HepG2 (cell line): ENCODE measurements at regions not wholly inside any gene's neighbourhood (a gene's known extent, or its start where the extent isn't known, plus 50 kb on each side); places are given as distances from the start of the nearest gene placed in this dataset.

Experiments
- ATAC-seq: fragments of 200-7000 bp; cut with Tn5 transposase; 3 replicates; pipeline ENCODE4 v1.9.1; 2020; ENCODE audit warnings: mild to moderate bottlenecking, moderate library complexity
- BruUV-seq: library from RNA; stranded (reverse); fragments of 400-500 nt; replicated peaks from 2 replicates; lab custom pipeline; 2021; lab: Mats Ljungman, UMichigan
- CTCF ChIA-PET: fragments of 300-600 bp; formaldehyde crosslinking; extraction: SDS; loops from one replicate; lab custom pipeline; 2021; ENCODE audit warnings: low total read pairs, inconsistent platforms, low intra/inter-chr PET ratio; lab: Yijun Ruan, JAX
- POLR2A ChIA-PET: fragments of 350-600 bp; sonication (Branson Sonifier 250); formaldehyde crosslinking; loops from one replicate; lab custom pipeline; 2020; ENCODE audit warnings: antibody characterized with exemption, inconsistent platforms; lab: Yijun Ruan, JAX
- DNase-seq: peaks from one replicate; pipeline ENCODE4 v3.0.0-alpha.2; 2015; ENCODE audit warnings: low spot score
- FAIRE-seq: peaks from 3 replicates; lab custom pipeline; 2011; peaks lifted over from hg19 to GRCh38; lab: Jason Lieb, UNC
- H2AFZ ChIP-seq: one replicate; pipeline ENCODE4 v1.6.1; 2011; ENCODE audit warnings: low read length, inconsistent platforms
- H3K27ac ChIP-seq: fragments of 300-600 bp; 3 replicates; pipeline ENCODE4 v1.8.0; 2011; ENCODE audit warnings: mixed run types, mild to moderate bottlenecking, mixed read lengths, low read length, inconsistent platforms; ENCODE audit not compliant: insufficient read depth; ENCODE audit errors: extremely low read length
- H3K27me3 ChIP-seq, 2 experiments: fragments of 200-600 bp in 1 of 2; 2 replicates in 1 of 2; 3 replicates in 1 of 2; pipeline versions ENCODE4 v1.6.0 to v1.8.0; 2011; ENCODE audit warnings: low read length in 2 of 2, mild to moderate bottlenecking in 2 of 2, moderate library complexity in 2 of 2, inconsistent platforms in 1 of 2; ENCODE audit not compliant: insufficient read depth in 2 of 2, control insufficient read depth in 1 of 2
- H3K36me3 ChIP-seq, 2 experiments: fragments of 200-600 bp in 1 of 2; replicated peaks in 1 of 2; 2 replicates in 1 of 2; 3 replicates in 1 of 2; pipeline versions ENCODE4 v1.5.1 to v1.8.0; 2011; ENCODE audit warnings: low read length in 2 of 2, inconsistent platforms in 1 of 2; ENCODE audit not compliant: insufficient read depth in 2 of 2, control insufficient read depth in 1 of 2
- H3K4me1 ChIP-seq: 2 replicates; pipeline ENCODE4 v1.5.1; 2012; ENCODE audit warnings: low read length, inconsistent platforms; ENCODE audit not compliant: insufficient read depth
- H3K4me2 ChIP-seq: 2 replicates; pipeline ENCODE4 v1.6.0; 2011; ENCODE audit warnings: low read depth, low read length, inconsistent platforms
- H3K4me3 ChIP-seq, 3 experiments: fragments of 200-600 bp in 1 of 3; sonication (generic), shearing (Covaris generic) in 1 of 3; replicated peaks in 1 of 3; 2 replicates each; pipeline ENCODE4 v1.5.1; 2011 to 2016; ENCODE audit warnings: low read length in 3 of 3, inconsistent platforms in 2 of 3, low read depth in 2 of 3, mild to moderate bottlenecking in 2 of 3, control low read depth in 1 of 3, mixed read lengths in 1 of 3; ENCODE audit not compliant: insufficient read depth in 1 of 3
- H3K79me2 ChIP-seq: one replicate; pipeline ENCODE4 v1.6.1; 2011; ENCODE audit warnings: low read length, inconsistent platforms; ENCODE audit not compliant: insufficient read depth
- H3K9ac ChIP-seq: 2 replicates; pipeline ENCODE4 v1.6.0; 2011; ENCODE audit warnings: mild to moderate bottlenecking, low read depth, low read length, inconsistent platforms; ENCODE audit not compliant: insufficient read depth
- H3K9me3 ChIP-seq: 2 replicates; pipeline ENCODE4 v1.5.1; 2012; ENCODE audit warnings: mild to moderate bottlenecking, low read length
- H4K20me1 ChIP-seq: 2 replicates; pipeline ENCODE4 v1.6.0; 2011; ENCODE audit warnings: inconsistent platforms, mild to moderate bottlenecking, low read length, moderate library complexity; ENCODE audit not compliant: insufficient read depth
- ATM ChIP-seq: fragments of 450-650 bp; IDR thresholded peaks from 2 replicates; pipeline ENCODE4 v1.7.1; 2017; ENCODE audit warnings: mild to moderate bottlenecking, borderline replicate concordance
- ELF3 ChIP-seq: IDR thresholded peaks from 2 replicates; pipeline ENCODE4 v1.6.1; 2016; ENCODE audit warnings: missing genetic modification reagents, missing compliant biosample characterization
- GPN1 ChIP-seq: sonication (generic); formaldehyde crosslinking; IDR thresholded peaks from 2 replicates; pipeline ENCODE4 v1.5.1; 2020; ENCODE audit warnings: missing genetic modification reagents, borderline replicate concordance
- KLF9 ChIP-seq: IDR thresholded peaks from 2 replicates; pipeline ENCODE4 v1.6.1; 2016; ENCODE audit warnings: low read depth
- MAZ ChIP-seq, 2 experiments: sonication (generic) in 1 of 2; formaldehyde crosslinking in 1 of 2; IDR thresholded peaks; 2 replicates each; pipeline versions ENCODE4 v1.5.0 to v1.6.1; 2012 to 2020; ENCODE audit warnings: low read depth in 2 of 2, mild to moderate bottlenecking in 2 of 2, borderline replicate concordance in 1 of 2, improper control_type of control experiment in 1 of 2, low read length in 1 of 2, missing genetic modification reagents in 1 of 2, moderate library complexity in 1 of 2
- MEF2D ChIP-seq: sonication (generic); formaldehyde crosslinking; IDR thresholded peaks from 2 replicates; pipeline ENCODE4 v1.5.1; 2020; ENCODE audit warnings: mild to moderate bottlenecking, missing genetic modification reagents
- SOX6 ChIP-seq, 2 experiments: fragments of 450-650 bp in 1 of 2; sonication (generic) in 1 of 2; formaldehyde crosslinking in 1 of 2; IDR thresholded peaks; 2 replicates each; pipeline versions ENCODE4 v1.4.0 to v1.6.1; 2017 to 2020; ENCODE audit warnings: antibody characterized with exemption in 1 of 2, mild to moderate bottlenecking in 1 of 2, missing genetic modification reagents in 1 of 2
- ZNF704 ChIP-seq: sonication (generic); formaldehyde crosslinking; IDR thresholded peaks from 2 replicates; pipeline ENCODE4 v1.8.1; 2023; ENCODE audit warnings: mild to moderate bottlenecking, inconsistent platforms, moderate library complexity, missing genetic modification reagents, borderline replicate concordance
- ZNF816 ChIP-seq: sonication (generic); formaldehyde crosslinking; IDR thresholded peaks from 2 replicates; pipeline ENCODE4 v1.8.0; 2022; ENCODE audit warnings: missing genetic modification reagents, mild to moderate bottlenecking, borderline replicate concordance
- WGBS: methylation state at CpG from one replicate; pipeline ENCODE4 v1.1.6; 2017; ENCODE audit warnings: low lambda C conversion rate; 5-methylcytosine and 5-hydroxymethylcytosine counted together
- in situ Hi-C: cut with HindIII; loops from 2 replicates; pipeline ENCODE4 v1.10.0; 2017; ENCODE audit warnings: low pct_unique_long_range_greater_than_20kb; ENCODE audit not compliant: extremely low pct_ligation_motif_present
- intact Hi-C: fragments of 100-400 bp; cut with micrococcal nuclease; formaldehyde crosslinking; loops from one replicate; pipeline ENCODE4 v1.10.0; 2022; ENCODE audit not compliant: unreplicated experiment

DNA sequence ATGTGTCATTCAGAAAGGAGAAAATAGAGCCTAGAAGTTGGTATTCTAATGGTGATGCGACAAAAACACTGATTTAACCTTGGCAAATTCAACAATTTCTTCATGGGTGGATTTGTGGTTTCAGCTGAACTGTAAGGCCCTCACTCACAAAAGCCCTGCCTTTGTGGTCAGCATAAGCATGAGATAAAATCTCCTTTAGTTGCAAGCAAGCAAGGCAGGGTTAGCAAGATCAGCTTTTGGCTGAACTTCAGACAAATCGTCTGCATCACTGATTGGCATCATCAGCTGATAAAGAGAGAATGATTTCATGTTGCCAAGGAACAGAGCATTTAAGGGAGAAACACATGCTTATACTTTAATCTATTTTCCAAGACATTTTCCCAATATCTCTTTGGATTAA, 2582.2 kb downstream of the PCDH7 start:
- Histone ChIP-seq H3K4me2 (no peak overlapping the region), H3K9me3 (peaks cover 37% of the 10 kb centered on the region), H3K9ac (no peak overlapping the region), H3K4me1 (no peaks in the 10 kb centered on the region), H4K20me1 (no peaks in the 10 kb centered on the region), H3K4me3 (no peak overlapping the region), H2AFZ (no peak overlapping the region), H3K79me2 (no peaks in the 10 kb centered on the region), H3K36me3 (no peaks in the 10 kb centered on the region), H3K27ac (no peak overlapping the region), H3K27me3 (no peaks in the 10 kb centered on the region; a peak in 1 of 5 replicates)
- ATAC-seq (no peak), FAIRE-seq (no peak), DNase-seq (no peak)
- in situ Hi-C loops: no loop called here
- POLR2A ChIA-PET: no interaction called here
- intact Hi-C loops: no loop called here
- no peak for TF ChIP-seq MEF2D
- TF ChIP-seq GPN1 (CRISPR knock-in tag): no peak
- TF ChIP-seq ELF3: no peak
- TF ChIP-seq KLF9 (CRISPR knock-in tag): no peak
- TF ChIP-seq ZNF704 (CRISPR knock-in tag): no peak
- TF ChIP-seq MAZ (IDR thresholded peaks at IDR 0.05; ENCODE audit: borderline replicate concordance, low read depth, low read length): no peak
- no peak for TF ChIP-seq MAZ (CRISPR knock-in tag; IDR thresholded peaks at IDR 0.05; ENCODE audit: low read depth)
- no peak for TF ChIP-seq SOX6 (IDR thresholded peaks at IDR 0.05)
- TF ChIP-seq SOX6 (CRISPR knock-in tag; IDR thresholded peaks at IDR 0.05): no peak
- no peak for TF ChIP-seq ATM
- TF ChIP-seq ZNF816 (CRISPR knock-in tag): no peak
- BruUV-seq: no TSS peak
- CTCF ChIA-PET: no interaction called here
- 0% methylated on average over 2 of the region's 2 CpGs for WGBS
